H9 (cell line): ENCODE measurements at regions not wholly inside any gene's neighbourhood (a gene's known extent, or its start where the extent isn't known, plus 50 kb on each side); places are given as distances from the start of the nearest gene placed in this dataset.

Experiments
- DNase-seq: peaks from one replicate; pipeline ENCODE4 v3.0.0-alpha.2; 2017
- H2AFZ ChIP-seq: one replicate; pipeline ENCODE4 v1.6.1; 2013; ENCODE audit warnings: mild to moderate bottlenecking, low read length, control low read depth, moderate library complexity
- H2AK5ac ChIP-seq: 2 replicates; pipeline ENCODE4 v1.6.1; 2013; ENCODE audit warnings: low read length, control low read depth, mixed read lengths; ENCODE audit not compliant: insufficient read length
- H2BK120ac ChIP-seq: one replicate; pipeline ENCODE4 v1.6.1; 2013; ENCODE audit warnings: low read depth, mild to moderate bottlenecking, low read length, control low read depth, inconsistent platforms; ENCODE audit not compliant: poor library complexity, severe bottlenecking
- H2BK12ac ChIP-seq: 2 replicates; pipeline ENCODE4 v1.6.1; 2013; ENCODE audit warnings: low read length, control low read depth, mixed read lengths, low read depth; ENCODE audit not compliant: insufficient read length
- H2BK15ac ChIP-seq: 2 replicates; pipeline ENCODE4 v1.6.1; 2013; ENCODE audit warnings: low read depth, low read length, control low read depth
- H2BK20ac ChIP-seq: one replicate; pipeline ENCODE4 v1.6.1; 2013; ENCODE audit warnings: low read depth, mild to moderate bottlenecking, low read length, control low read depth, inconsistent platforms; ENCODE audit not compliant: poor library complexity, severe bottlenecking
- H2BK5ac ChIP-seq: 2 replicates; pipeline ENCODE4 v1.6.1; 2013; ENCODE audit warnings: low read length, control low read depth, mixed read lengths; ENCODE audit not compliant: insufficient read length
- H3K14ac ChIP-seq: 2 replicates; pipeline ENCODE4 v1.6.1; 2013; ENCODE audit warnings: low read length, control low read depth; ENCODE audit not compliant: insufficient read depth
- H3K18ac ChIP-seq: 2 replicates; pipeline ENCODE4 v1.6.1; 2013; ENCODE audit warnings: low read depth, mild to moderate bottlenecking, mixed read lengths, low read length, control low read depth; ENCODE audit not compliant: insufficient read length
- H3K23ac ChIP-seq: 2 replicates; pipeline ENCODE4 v1.6.1; 2013; ENCODE audit warnings: low read length, control low read depth, mixed read lengths, low read depth; ENCODE audit not compliant: insufficient read length
- H3K23me2 ChIP-seq: 2 replicates; pipeline ENCODE4 v1.6.1; 2013; ENCODE audit warnings: low read depth, mild to moderate bottlenecking, mixed read lengths, low read length, control low read depth; ENCODE audit not compliant: insufficient read length, poor library complexity, severe bottlenecking
- H3K27ac ChIP-seq: 2 replicates; pipeline ENCODE4 v1.5.1; 2013; ENCODE audit warnings: low read length, control low read depth, mixed read lengths, low read depth; ENCODE audit not compliant: insufficient read length
- H3K27me3 ChIP-seq: 2 replicates; pipeline ENCODE4 v1.6.1; 2013; ENCODE audit warnings: low read length, control low read depth, inconsistent platforms; ENCODE audit not compliant: insufficient read depth
- H3K4ac ChIP-seq: 2 replicates; pipeline ENCODE4 v1.6.1; 2013; ENCODE audit warnings: low read depth, mild to moderate bottlenecking, control low read depth, inconsistent platforms, low read length, moderate library complexity
- H3K4me1 ChIP-seq: 2 replicates; pipeline ENCODE4 v1.6.1; 2013; ENCODE audit warnings: low read length, control low read depth, inconsistent platforms; ENCODE audit not compliant: insufficient read depth
- H3K4me2 ChIP-seq: 2 replicates; pipeline ENCODE4 v1.6.1; 2013; ENCODE audit warnings: low read length, control low read depth, mixed read lengths; ENCODE audit not compliant: insufficient read length, insufficient read depth
- H3K56ac ChIP-seq: 2 replicates; pipeline ENCODE4 v1.6.1; 2013; ENCODE audit warnings: low read depth, mild to moderate bottlenecking, mixed read lengths, low read length, control low read depth; ENCODE audit not compliant: insufficient read length
- H3K79me1 ChIP-seq: 2 replicates; pipeline ENCODE4 v1.6.1; 2013; ENCODE audit warnings: low read depth, mild to moderate bottlenecking, moderate library complexity, low read length, control low read depth, inconsistent platforms; ENCODE audit not compliant: insufficient read depth, poor library complexity, severe bottlenecking
- H3K79me2 ChIP-seq: 2 replicates; pipeline ENCODE4 v1.6.1; 2013; ENCODE audit warnings: low read length, control low read depth, inconsistent platforms; ENCODE audit not compliant: insufficient read depth
- H3K9ac ChIP-seq: 2 replicates; pipeline ENCODE4 v1.6.1; 2013; ENCODE audit warnings: low read length, control low read depth, mixed read lengths; ENCODE audit not compliant: insufficient read length; ENCODE audit errors: extremely low read depth
- H3K9me3 ChIP-seq: one replicate; pipeline ENCODE4 v1.6.1; 2013; ENCODE audit warnings: low read depth, low read length, inconsistent platforms; ENCODE audit not compliant: control insufficient read depth
- H3T11ph ChIP-seq: one replicate; pipeline ENCODE4 v1.6.1; 2013; ENCODE audit warnings: mild to moderate bottlenecking, low read length, control low read depth, inconsistent platforms
- H4K20me1 ChIP-seq: one replicate; pipeline ENCODE4 v1.6.1; 2013; ENCODE audit not compliant: control insufficient read depth, insufficient read length, insufficient read depth
- H4K5ac ChIP-seq: 2 replicates; pipeline ENCODE4 v1.6.1; 2013; ENCODE audit warnings: low read depth, mild to moderate bottlenecking, mixed read lengths, low read length, control low read depth; ENCODE audit not compliant: insufficient read length
- H4K8ac ChIP-seq: replicated peaks from 2 replicates; pipeline ENCODE4 v1.6.1; 2013; ENCODE audit warnings: low read length, control low read depth, mixed read lengths, low read depth; ENCODE audit not compliant: insufficient read length
- H4K91ac ChIP-seq: 2 replicates; pipeline ENCODE4 v1.6.1; 2013; ENCODE audit warnings: low read depth, mild to moderate bottlenecking, moderate library complexity, mixed read lengths, low read length, control low read depth; ENCODE audit not compliant: insufficient read length
- H3K27ac Mint-ChIP-seq, 3 experiments: 2 replicates in 2 of 3; 3 replicates in 1 of 3; pipeline ENCODE4 v1.8.0; 2020 to 2021; ENCODE audit warnings: mixed read lengths in 3 of 3, mild to moderate bottlenecking in 1 of 3, moderate library complexity in 1 of 3
- H3K27me3 Mint-ChIP-seq: 2 replicates; pipeline ENCODE4 v1.8.0; 2021; ENCODE audit warnings: low read depth, mild to moderate bottlenecking, moderate library complexity, mixed read lengths
- H3K36me3 Mint-ChIP-seq, 3 experiments: 2 replicates in 2 of 3; 3 replicates in 1 of 3; pipeline ENCODE4 v1.8.0; 2020 to 2021; ENCODE audit warnings: low read depth in 3 of 3, mixed read lengths in 3 of 3; ENCODE audit not compliant: insufficient read depth in 1 of 3
- H3K4me1 Mint-ChIP-seq, 2 experiments: 2 replicates each; pipeline ENCODE4 v1.8.0; 2020; ENCODE audit warnings: mixed read lengths in 2 of 2
- H3K4me3 Mint-ChIP-seq, 2 experiments: 2 replicates in 1 of 2; 3 replicates in 1 of 2; pipeline ENCODE4 v1.8.0; 2020 to 2021; ENCODE audit warnings: mild to moderate bottlenecking in 2 of 2, mixed read lengths in 2 of 2, moderate library complexity in 1 of 2
- H3K9me3 Mint-ChIP-seq, 2 experiments: 2 replicates in 1 of 2; 3 replicates in 1 of 2; pipeline ENCODE4 v1.8.0; 2020; ENCODE audit warnings: mild to moderate bottlenecking in 2 of 2, mixed read lengths in 2 of 2, moderate library complexity in 1 of 2
- WGBS: extraction: QIAGEN DNeasy Blood & Tissue Kit; methylation state at CpG from one replicate; pipeline ENCODE4 v1.1.7; 2013; ENCODE audit warnings: missing lambda C conversion rate, low lambda C conversion rate, mixed read lengths; ENCODE audit not compliant: insufficient read length; ENCODE audit errors: extremely low coverage; 5-methylcytosine and 5-hydroxymethylcytosine counted together
- TF ChIP-seq, protein P1 (sequence below): fragments of 200-600 bp; sonication (generic); conservative IDR thresholded peaks from 3 replicates; pipeline ENCODE4 v1.8.0; 2021; ENCODE audit warnings: antibody characterized with exemption, mild to moderate bottlenecking

DNA sequence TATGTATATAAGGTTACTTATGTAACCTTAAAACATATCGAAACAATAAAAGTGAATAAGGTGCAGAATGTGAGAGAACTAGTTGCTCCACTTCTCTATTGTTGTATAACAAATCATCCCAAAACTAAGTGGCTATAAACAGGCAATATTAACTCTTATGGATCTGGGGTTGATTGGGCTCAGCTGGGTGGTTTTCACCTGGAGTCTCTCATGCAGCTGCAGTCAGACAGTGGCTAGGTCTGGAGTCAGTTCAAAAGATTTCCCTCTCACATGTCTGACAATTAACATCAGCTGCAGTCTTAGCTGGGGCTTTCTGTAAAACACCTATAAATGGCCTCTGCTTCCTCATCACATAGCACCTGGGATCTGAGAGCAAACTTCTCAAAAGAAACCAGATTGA lies 288.4 kb upstream of the SASH1 start:
- Mint-ChIP-seq H3K27ac (no peak overlapping the region), H3K4me3 (no peak overlapping the region), H3K36me3 (peaks cover 1 to 7% (median 5%) of the 10 kb centered on the region in 3 experiments; a peak in 4 of 7 replicates), H3K4me1 (no peaks in the 10 kb centered on the region), H3K27me3 (no peaks in the 10 kb centered on the region; the same call in 1 of the 2 replicates), H3K9me3 (peaks cover 8 to 18% of the 10 kb centered on the region in 2 experiments)
- Histone ChIP-seq H4K8ac (no peak overlapping the region), H4K20me1 (no peaks in the 10 kb centered on the region), H2BK15ac (no peak overlapping the region), H3K23ac (no peak overlapping the region), H3K18ac (no peak overlapping the region), H2BK120ac (no peak overlapping the region), H4K5ac (no peak overlapping the region), H3K23me2 (no peaks in the 10 kb centered on the region), H2BK5ac (no peak overlapping the region), H3K79me1 (no peaks in the 10 kb centered on the region), H3K79me2 (no peaks in the 10 kb centered on the region), H3K9me3 (no peaks in the 10 kb centered on the region), H2BK20ac (no peak overlapping the region), H3T11ph (no peak overlapping the region), H3K56ac (no peak overlapping the region), H3K14ac (no peak overlapping the region), H3K4ac (no peak overlapping the region), H2AK5ac (no peak overlapping the region), H3K27ac (no peak overlapping the region), H3K9ac (no peak overlapping the region), H2BK12ac (no peak overlapping the region), H4K91ac (no peak overlapping the region), H2AFZ (no peak overlapping the region), H3K4me2 (no peak overlapping the region), H3K27me3 (no peaks in the 10 kb centered on the region), H3K4me1 (no peaks in the 10 kb centered on the region)
- TF ChIP-seq, protein P1, sequence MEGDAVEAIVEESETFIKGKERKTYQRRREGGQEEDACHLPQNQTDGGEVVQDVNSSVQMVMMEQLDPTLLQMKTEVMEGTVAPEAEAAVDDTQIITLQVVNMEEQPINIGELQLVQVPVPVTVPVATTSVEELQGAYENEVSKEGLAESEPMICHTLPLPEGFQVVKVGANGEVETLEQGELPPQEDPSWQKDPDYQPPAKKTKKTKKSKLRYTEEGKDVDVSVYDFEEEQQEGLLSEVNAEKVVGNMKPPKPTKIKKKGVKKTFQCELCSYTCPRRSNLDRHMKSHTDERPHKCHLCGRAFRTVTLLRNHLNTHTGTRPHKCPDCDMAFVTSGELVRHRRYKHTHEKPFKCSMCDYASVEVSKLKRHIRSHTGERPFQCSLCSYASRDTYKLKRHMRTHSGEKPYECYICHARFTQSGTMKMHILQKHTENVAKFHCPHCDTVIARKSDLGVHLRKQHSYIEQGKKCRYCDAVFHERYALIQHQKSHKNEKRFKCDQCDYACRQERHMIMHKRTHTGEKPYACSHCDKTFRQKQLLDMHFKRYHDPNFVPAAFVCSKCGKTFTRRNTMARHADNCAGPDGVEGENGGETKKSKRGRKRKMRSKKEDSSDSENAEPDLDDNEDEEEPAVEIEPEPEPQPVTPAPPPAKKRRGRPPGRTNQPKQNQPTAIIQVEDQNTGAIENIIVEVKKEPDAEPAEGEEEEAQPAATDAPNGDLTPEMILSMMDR = no peak
- DNase-seq = no peak
- WGBS = no CpG with 5 or more reads among the region's 1 CpG
